AML-193 (cell line): ENCODE measurements at regions not wholly inside any gene's neighbourhood (a gene's known extent, or its start where the extent isn't known, plus 50 kb on each side); places are given as distances from the start of the nearest gene placed in this dataset.
"Not testable (repeated sequence)": the region's sequence is repeated elsewhere in the genome, so short reads cannot be mapped to it uniquely, and the experiment has no call there.

Experiments used
- DNase-seq, 2 experiments: peaks; one replicate each; lab custom pipeline; 2025; lab: John Stamatoyannopoulos, UW

- DNase-seq = no peak
Measured at GRCh38 chr3:80734920-80735319, 967.1 kb upstream of the ROBO1 start.

DNA sequence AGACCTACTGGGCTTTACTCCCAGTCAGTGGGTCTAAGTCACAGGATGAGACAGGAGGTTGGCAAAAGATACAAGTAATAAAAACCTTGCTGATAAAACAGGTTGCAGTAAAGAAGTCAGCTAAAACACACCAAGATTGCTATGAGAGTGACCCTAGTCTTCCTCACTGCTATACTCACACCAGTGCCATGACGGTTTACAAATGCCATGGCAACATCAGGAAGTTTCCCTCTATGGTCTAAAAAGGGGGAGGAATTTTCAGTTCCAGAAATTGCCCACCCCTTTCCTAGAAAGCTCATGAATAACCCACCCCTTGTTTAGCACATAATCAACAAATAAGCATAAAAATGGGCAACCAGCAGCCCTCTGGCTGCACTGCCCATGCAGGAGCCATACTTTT is 966.7 kb upstream of the ROBO1 start:
- no peak for DNase-seq

DNA sequence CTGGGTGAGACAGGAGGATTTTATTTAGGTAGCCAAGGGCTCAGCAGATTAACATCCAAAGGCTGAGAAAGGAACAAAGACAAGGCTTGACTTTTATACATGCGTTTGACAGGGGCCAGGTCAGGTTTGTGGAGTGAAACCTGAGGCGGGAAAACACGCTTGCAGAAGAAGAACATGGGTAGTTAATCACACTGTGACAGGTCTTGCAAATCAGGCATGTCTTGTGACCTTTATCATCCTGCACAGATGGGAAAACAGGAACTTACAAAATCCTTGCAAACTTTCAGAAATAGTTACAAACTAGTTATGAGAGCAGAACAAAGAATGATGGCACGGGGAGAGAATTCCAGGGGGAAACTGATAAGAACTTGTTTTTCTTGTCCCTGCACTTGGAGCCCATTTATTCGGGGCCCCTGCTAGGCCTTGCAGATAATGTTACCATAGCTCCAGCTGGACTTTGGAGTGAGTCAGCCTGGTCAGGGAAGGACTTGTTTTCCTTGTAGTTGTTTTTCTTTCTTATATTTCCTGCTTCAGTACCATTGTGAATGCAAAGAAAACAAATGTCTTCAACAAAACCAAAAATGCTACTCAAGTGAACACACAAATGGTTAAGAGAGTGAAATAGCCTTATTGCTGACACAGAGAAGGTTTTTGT is 965.9 kb upstream of the ROBO1 start:
- DNase-seq = no peak

- not testable (repeated sequence) for DNase-seq
Measured at GRCh38 chr3:80727561-80727960, 959.8 kb upstream of the ROBO1 start.

- DNase-seq = not testable (repeated sequence)
Measured at GRCh38 chr3:80709597-80710322, 942.0 kb upstream of the ROBO1 start.

- DNase-seq = no peak
Measured at GRCh38 chr3:80705290-80705689, 937.5 kb upstream of the ROBO1 start.

- no peak for DNase-seq
Measured at GRCh38 chr3:80701349-80701748, 933.6 kb upstream of the ROBO1 start.

DNA sequence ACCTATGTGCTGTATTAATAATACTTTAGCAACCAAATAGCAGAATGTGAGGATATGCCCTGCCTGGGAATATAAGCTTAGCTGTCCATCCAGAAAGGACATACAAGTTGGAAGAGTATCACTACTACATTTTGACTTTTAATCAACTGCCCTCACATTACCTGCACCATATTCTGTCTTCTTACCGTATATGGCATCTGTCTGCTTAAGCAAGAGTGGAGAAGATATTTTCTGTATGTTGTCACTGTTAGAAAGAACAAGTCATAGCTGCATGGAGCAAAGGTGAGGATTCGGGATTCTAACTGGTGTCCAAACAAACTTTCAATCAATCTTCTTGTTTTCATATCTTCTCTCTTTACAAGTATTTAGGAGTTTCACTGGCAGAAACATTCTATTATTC is 929.5 kb upstream of the ROBO1 start:
- DNase-seq = no peak

GRCh38 chr3:80696280-80696679 is 928.5 kb upstream of the ROBO1 start:
- no peak for DNase-seq

DNA sequence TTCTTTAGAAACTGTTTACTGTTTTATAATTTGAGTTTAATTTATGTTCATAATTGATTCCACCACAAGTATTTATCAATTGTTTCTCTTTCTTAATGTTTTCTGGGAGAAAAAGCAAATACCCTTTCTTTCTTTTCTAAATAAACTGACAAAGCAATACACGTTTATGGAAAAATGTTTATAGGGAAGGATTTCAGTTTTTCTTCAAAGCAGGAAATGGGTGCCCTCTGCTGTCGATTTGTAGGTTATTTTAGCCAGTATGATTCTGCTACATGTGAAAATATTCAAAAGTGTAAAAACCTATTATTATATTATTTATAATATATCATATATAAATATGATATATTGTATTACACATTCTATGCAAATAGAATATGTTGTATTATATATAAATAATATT is 921.0 kb upstream of the ROBO1 start:
- peak; percentile 29 to 36 for DNase-seq

GRCh38 chr3:80682951-80683350 is 915.2 kb upstream of the ROBO1 start:
- no peak for DNase-seq

GRCh38 chr3:80682235-80682634 is 914.4 kb upstream of the ROBO1 start:
- DNase-seq = no peak

- no peak for DNase-seq
Measured at GRCh38 chr3:80677796-80678195, 910.0 kb upstream of the ROBO1 start.

DNA sequence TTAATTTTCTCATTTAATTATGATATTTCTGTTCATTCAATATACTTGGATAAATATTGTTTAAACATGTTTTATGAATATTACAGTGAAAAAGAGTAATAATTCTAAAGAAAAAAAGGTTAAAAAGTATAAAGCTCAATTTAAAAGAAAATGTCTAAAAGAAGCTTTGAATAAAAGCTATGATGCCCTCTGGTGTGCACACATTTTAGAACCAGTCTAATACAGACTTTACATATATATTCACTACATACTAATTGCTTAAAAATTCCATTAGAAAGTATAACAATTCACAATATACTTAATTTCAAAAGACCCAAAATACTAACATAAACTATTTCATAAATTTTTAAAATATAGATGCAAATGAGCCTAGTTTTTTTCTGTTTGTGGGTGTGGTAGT is 909.1 kb upstream of the ROBO1 start:
- no peak for DNase-seq

- no peak for DNase-seq
Measured at GRCh38 chr3:80676261-80676660, 908.5 kb upstream of the ROBO1 start.

DNA sequence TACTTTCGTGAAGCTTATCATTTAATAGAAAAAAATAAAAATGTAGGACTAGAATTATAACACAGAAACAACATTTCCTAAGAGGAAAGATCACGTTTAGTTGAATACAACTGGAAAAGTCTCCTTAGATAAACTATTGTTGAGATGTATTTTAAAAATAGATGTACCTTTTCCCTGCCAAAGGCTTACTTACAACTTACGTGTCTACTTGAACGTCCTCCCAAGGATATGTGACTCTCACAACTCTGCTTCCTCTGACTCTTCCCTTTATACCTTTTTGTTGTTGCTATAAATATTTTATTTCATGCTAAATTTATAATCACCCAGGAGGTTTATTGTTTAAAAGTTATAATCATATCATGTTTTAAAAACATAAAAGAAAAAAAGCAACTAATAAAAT is 908.0 kb upstream of the ROBO1 start:
- no peak for DNase-seq

GRCh38 chr3:80668600-80669294 is 900.9 kb upstream of the ROBO1 start:
- DNase-seq = no peak

DNA sequence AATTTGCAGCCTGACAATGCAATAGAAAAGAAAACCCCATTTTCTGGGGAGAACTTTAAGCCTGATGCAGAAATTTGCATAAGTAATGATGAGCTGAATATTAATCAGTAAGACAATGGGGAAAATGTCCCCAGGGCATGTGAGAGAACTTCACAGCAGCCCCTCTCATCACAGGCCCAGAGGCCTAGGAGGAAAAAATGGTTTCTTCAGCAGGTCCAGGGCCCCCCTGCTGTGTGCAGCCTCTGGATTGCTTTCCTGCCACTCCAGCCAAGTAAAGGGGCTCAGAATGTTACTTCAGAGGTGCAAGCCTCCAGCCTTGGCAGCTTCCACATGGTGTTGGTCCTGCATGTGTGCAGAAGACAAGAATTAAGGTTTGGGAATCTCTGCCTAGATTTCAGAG is 900.3 kb upstream of the ROBO1 start:
- DNase-seq = no peak

GRCh38 chr3:80663426-80663825 is 895.6 kb upstream of the ROBO1 start:
- no peak for DNase-seq

GRCh38 chr3:80655216-80655615 is 887.4 kb upstream of the ROBO1 start:
- DNase-seq = no peak

GRCh38 chr3:80649170-80649569 is 881.4 kb upstream of the ROBO1 start:
- DNase-seq = no peak

DNA sequence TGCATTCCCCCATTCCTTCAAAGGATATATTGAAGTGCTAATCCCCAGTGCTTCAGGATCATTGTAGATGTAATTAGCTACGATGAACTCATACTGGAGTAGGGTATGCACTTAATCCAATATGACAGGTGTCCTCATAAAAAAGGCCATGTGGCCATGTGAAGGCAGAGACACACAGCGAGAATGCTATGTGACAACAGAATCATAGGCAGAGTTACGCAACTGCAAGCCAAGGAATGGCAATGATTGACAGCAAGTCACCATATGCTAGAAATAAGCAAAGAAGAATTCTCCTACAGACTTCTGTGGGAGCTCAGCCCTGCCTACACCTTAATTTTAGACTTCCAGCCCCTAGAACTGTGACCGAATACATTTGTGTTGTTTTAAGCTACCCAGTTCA is 875.6 kb upstream of the ROBO1 start:
- no peak for DNase-seq
